HFFc6 (cell line): ENCODE measurements at regions not wholly inside any gene's neighbourhood (a gene's known extent, or its start where the extent isn't known, plus 50 kb on each side); places are given as distances from the start of the nearest gene placed in this dataset.
A peak's percentile ranks its signal among the peaks of the same experiment; 100 is the strongest.

ENCODE experiments used
- DNase-seq: peaks from one replicate; pipeline ENCODE4 v3.0.0-alpha.2; 2018
- H3K27ac Mint-ChIP-seq: 2 replicates; pipeline ENCODE4 v1.8.0; 2020; ENCODE audit warnings: mild to moderate bottlenecking, mixed read lengths
- H3K27me3 Mint-ChIP-seq: 2 replicates; pipeline ENCODE4 v1.8.0; 2021; ENCODE audit warnings: mild to moderate bottlenecking, moderate library complexity, mixed read lengths; ENCODE audit not compliant: insufficient read depth
- H3K36me3 Mint-ChIP-seq: 2 replicates; pipeline ENCODE4 v1.8.0; 2021; ENCODE audit warnings: low read depth, mixed read lengths
- H3K4me1 Mint-ChIP-seq: 2 replicates; pipeline ENCODE4 v1.8.0; 2020; ENCODE audit warnings: low read depth, mixed read lengths
- H3K4me3 Mint-ChIP-seq: 2 replicates; pipeline ENCODE4 v1.8.0; 2020; ENCODE audit warnings: mild to moderate bottlenecking, moderate library complexity, mixed read lengths
- H3K9me3 Mint-ChIP-seq: 2 replicates; pipeline ENCODE4 v1.8.0; 2020; ENCODE audit warnings: mild to moderate bottlenecking, mixed read lengths
- TF ChIP-seq, protein P1 (sequence below): fragments of 200-600 bp; sonication (generic); IDR thresholded peaks from 2 replicates; pipeline ENCODE4 v1.5.0; 2021; ENCODE audit warnings: antibody characterized with exemption, mild to moderate bottlenecking

DNA sequence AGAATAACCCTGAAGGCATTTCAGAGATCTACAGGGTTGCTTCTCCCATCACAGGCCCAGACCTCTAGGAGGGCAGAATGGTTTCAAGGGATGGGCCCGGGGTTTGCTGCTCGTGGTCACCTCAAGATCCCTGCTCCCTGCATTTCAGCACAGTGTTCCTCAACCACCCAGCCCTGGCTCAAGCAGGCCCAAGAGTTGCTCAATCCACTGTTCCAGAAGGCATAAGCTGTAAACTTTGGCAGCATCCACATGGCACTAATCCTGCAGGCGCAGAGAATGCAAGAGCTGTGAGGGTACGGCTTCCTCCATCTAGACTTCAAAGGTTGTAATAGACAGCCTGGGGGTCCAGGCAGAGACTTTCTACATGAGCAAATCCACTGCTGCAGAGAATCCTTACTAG is 225.0 kb upstream of the UBASH3B start:
- TF ChIP-seq, protein P1, sequence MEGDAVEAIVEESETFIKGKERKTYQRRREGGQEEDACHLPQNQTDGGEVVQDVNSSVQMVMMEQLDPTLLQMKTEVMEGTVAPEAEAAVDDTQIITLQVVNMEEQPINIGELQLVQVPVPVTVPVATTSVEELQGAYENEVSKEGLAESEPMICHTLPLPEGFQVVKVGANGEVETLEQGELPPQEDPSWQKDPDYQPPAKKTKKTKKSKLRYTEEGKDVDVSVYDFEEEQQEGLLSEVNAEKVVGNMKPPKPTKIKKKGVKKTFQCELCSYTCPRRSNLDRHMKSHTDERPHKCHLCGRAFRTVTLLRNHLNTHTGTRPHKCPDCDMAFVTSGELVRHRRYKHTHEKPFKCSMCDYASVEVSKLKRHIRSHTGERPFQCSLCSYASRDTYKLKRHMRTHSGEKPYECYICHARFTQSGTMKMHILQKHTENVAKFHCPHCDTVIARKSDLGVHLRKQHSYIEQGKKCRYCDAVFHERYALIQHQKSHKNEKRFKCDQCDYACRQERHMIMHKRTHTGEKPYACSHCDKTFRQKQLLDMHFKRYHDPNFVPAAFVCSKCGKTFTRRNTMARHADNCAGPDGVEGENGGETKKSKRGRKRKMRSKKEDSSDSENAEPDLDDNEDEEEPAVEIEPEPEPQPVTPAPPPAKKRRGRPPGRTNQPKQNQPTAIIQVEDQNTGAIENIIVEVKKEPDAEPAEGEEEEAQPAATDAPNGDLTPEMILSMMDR = no peak
- Mint-ChIP-seq H3K27me3 (peaks cover 10% of the 10 kb centered on the region), H3K4me3 (no peak overlapping the region), H3K9me3 (no peaks in the 10 kb centered on the region), H3K27ac (no peak overlapping the region), H3K36me3 (no peaks in the 10 kb centered on the region), H3K4me1 (no peaks in the 10 kb centered on the region)
- DNase-seq = no peak

DNA sequence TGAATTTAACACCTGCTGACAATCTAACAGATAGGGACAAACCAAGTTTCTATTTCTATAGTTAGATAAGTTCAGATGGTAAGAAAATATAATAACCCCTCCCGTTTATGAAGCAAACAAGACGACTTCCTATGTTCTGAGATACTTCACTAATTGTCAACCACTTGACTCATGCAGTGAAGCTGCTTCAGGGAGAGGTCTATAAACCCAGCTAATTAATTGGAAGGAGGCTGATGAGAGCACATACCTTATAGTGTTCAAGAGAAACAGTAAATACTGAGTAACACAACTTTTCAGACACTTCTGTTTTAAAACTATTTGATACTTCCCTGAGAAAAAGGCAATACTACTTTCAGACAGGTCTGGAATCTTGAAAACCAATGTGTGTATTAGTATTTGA is 229.4 kb upstream of the UBASH3B start:
- no peak overlapping the region for H3K27ac Mint-ChIP-seq
- peaks cover 8% of the 10 kb centered on the region; the same call in 1 of the 2 replicates for H3K27me3 Mint-ChIP-seq
- H3K4me1 Mint-ChIP-seq = peaks cover 17% of the 10 kb centered on the region
- no peaks in the 10 kb centered on the region for H3K9me3 Mint-ChIP-seq
- no peak overlapping the region for H3K4me3 Mint-ChIP-seq
- no peak for DNase-seq
- TF ChIP-seq, protein P1 = no peak
- no peaks in the 10 kb centered on the region for H3K36me3 Mint-ChIP-seq

DNA sequence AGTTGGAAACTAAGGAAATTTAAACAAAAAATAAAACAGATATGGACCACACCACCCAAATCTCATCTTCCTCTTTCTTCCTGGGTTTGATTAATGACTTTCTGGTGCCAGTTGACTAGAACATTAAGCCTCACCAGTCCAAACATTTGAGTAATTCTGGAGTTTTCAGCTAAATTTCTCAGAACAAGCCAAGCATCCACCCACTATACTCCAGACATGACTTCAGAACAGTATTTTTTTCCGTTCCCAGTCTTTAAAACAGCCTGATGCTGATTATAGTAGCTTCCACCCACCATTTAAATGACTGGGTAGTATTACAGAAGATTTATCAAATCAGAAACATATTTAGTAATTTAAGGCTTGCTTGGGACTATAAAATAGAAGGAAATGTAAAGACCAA is 230.9 kb upstream of the UBASH3B start:
- no peak for DNase-seq
- Mint-ChIP-seq H3K36me3 (no peaks in the 10 kb centered on the region), H3K27ac (no peak overlapping the region), H3K4me3 (no peak overlapping the region), H3K9me3 (no peaks in the 10 kb centered on the region), H3K4me1 (peaks cover 17% of the 10 kb centered on the region), H3K27me3 (peaks cover 10% of the 10 kb centered on the region; the same call in 1 of the 2 replicates)
- TF ChIP-seq, protein P1 = no peak

GRCh38 chr11:122423886-122424285 is 231.6 kb upstream of the UBASH3B start:
- TF ChIP-seq, protein P1 = no peak
- Mint-ChIP-seq H3K4me3 (no peak overlapping the region), H3K27me3 (peaks cover 16% of the 10 kb centered on the region), H3K9me3 (no peaks in the 10 kb centered on the region), H3K27ac (no peak overlapping the region), H3K4me1 (peaks cover 17% of the 10 kb centered on the region), H3K36me3 (no peaks in the 10 kb centered on the region)
- DNase-seq = no peak

GRCh38 chr11:122423273-122423672 is 232.2 kb upstream of the UBASH3B start:
- peaks cover 17% of the 10 kb centered on the region for H3K4me1 Mint-ChIP-seq
- H3K9me3 Mint-ChIP-seq = no peaks in the 10 kb centered on the region
- no peaks in the 10 kb centered on the region for H3K36me3 Mint-ChIP-seq
- TF ChIP-seq, protein P1 = no peak
- H3K27me3 Mint-ChIP-seq = peaks cover 21% of the 10 kb centered on the region
- DNase-seq = no peak
- H3K27ac Mint-ChIP-seq = peak overlapping the region; percentile 38; the same call in 1 of the 2 replicates
- peak overlapping the region; percentile 24; the same call in 1 of the 2 replicates for H3K4me3 Mint-ChIP-seq

- Mint-ChIP-seq H3K9me3 (no peaks in the 10 kb centered on the region), H3K36me3 (no peaks in the 10 kb centered on the region), H3K4me1 (peaks cover 17% of the 10 kb centered on the region), H3K27ac (peak overlapping the region; percentile 38; the same call in 1 of the 2 replicates), H3K27me3 (peaks cover 26% of the 10 kb centered on the region), H3K4me3 (peak overlapping the region; percentile 65; the same call in 1 of the 2 replicates)
- TF ChIP-seq, protein P1 = no peak
- DNase-seq = peak; percentile 35
Observed at GRCh38 chr11:122422682-122423081, 232.8 kb upstream of the UBASH3B start.
